Chondrocyte (in vitro differentiated cells): ENCODE measurements at regions not wholly inside any gene's neighbourhood (a gene's known extent, or its start where the extent isn't known, plus 50 kb on each side); places are given as distances from the start of the nearest gene placed in this dataset.

Source experiments
- DNase-seq: peaks from one replicate; pipeline ENCODE4 v3.0.0; 2021; ENCODE audit warnings: mixed read lengths, low spot score
- H3K27ac Mint-ChIP-seq: one replicate; pipeline ENCODE4 v1.8.0; 2021; ENCODE audit warnings: mild to moderate bottlenecking, moderate library complexity, mixed read lengths; ENCODE audit not compliant: unreplicated experiment
- H3K27me3 Mint-ChIP-seq: 2 replicates; pipeline ENCODE4 v1.8.0; 2021; ENCODE audit warnings: low read depth, mixed read lengths
- H3K36me3 Mint-ChIP-seq: 2 replicates; pipeline ENCODE4 v1.8.0; 2021; ENCODE audit warnings: low read depth, mixed read lengths
- H3K4me1 Mint-ChIP-seq: 2 replicates; pipeline ENCODE4 v1.8.0; 2021; ENCODE audit warnings: low read depth, mild to moderate bottlenecking, mixed read lengths
- H3K4me3 Mint-ChIP-seq: one replicate; pipeline ENCODE4 v1.8.0; 2021; ENCODE audit warnings: mild to moderate bottlenecking, moderate library complexity, mixed read lengths; ENCODE audit not compliant: unreplicated experiment
- H3K9me3 Mint-ChIP-seq: 2 replicates; pipeline ENCODE4 v1.8.0; 2021; ENCODE audit warnings: low read depth, mixed read lengths
- TF ChIP-seq, protein P1 (sequence below): fragments of 200-600 bp; sonication (generic); IDR thresholded peaks from 2 replicates; pipeline ENCODE4 v1.5.0; 2021; ENCODE audit warnings: antibody characterized with exemption, mild to moderate bottlenecking, moderate library complexity

DNA sequence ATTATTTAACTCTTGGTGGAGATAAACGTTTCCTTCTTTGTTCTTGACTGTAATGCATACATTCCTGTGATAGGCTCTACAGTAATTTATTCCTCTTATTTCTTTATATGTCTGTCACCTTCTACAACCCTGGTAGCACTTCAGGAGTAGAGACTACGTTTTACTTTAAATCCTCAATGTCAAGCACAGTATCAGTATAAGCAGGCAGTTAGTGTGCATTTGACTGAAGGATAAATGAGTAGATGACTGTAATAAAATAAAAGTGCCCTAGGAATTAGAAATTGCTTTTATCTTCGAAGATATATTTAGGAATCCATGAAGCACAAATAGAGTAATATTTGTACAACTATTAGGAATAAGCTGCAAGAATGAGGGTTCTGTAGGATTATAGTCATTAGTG is 599.6 kb upstream of the PRMT6 start:
- no peak overlapping the region for H3K27ac Mint-ChIP-seq
- DNase-seq: no peak
- TF ChIP-seq, protein P1, sequence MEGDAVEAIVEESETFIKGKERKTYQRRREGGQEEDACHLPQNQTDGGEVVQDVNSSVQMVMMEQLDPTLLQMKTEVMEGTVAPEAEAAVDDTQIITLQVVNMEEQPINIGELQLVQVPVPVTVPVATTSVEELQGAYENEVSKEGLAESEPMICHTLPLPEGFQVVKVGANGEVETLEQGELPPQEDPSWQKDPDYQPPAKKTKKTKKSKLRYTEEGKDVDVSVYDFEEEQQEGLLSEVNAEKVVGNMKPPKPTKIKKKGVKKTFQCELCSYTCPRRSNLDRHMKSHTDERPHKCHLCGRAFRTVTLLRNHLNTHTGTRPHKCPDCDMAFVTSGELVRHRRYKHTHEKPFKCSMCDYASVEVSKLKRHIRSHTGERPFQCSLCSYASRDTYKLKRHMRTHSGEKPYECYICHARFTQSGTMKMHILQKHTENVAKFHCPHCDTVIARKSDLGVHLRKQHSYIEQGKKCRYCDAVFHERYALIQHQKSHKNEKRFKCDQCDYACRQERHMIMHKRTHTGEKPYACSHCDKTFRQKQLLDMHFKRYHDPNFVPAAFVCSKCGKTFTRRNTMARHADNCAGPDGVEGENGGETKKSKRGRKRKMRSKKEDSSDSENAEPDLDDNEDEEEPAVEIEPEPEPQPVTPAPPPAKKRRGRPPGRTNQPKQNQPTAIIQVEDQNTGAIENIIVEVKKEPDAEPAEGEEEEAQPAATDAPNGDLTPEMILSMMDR: no peak
- no peaks in the 10 kb centered on the region for H3K36me3 Mint-ChIP-seq
- peaks cover 3% of the 10 kb centered on the region for H3K9me3 Mint-ChIP-seq
- no peak overlapping the region for H3K4me3 Mint-ChIP-seq
- peaks cover 2% of the 10 kb centered on the region for H3K27me3 Mint-ChIP-seq
- no peaks in the 10 kb centered on the region for H3K4me1 Mint-ChIP-seq

- TF ChIP-seq, protein P1: no peak
- H3K9me3 Mint-ChIP-seq: peaks cover 3% of the 10 kb centered on the region
- no peaks in the 10 kb centered on the region for H3K4me1 Mint-ChIP-seq
- DNase-seq: no peak
- H3K4me3 Mint-ChIP-seq: no peak overlapping the region
- no peak overlapping the region for H3K27ac Mint-ChIP-seq
- H3K27me3 Mint-ChIP-seq: peaks cover 1% of the 10 kb centered on the region
- H3K36me3 Mint-ChIP-seq: no peaks in the 10 kb centered on the region
Observed at GRCh38 chr1:106457368-106457767, 599.1 kb upstream of the PRMT6 start.

GRCh38 chr1:106458866-106459265 is 597.6 kb upstream of the PRMT6 start:
- Mint-ChIP-seq H3K36me3 (no peaks in the 10 kb centered on the region), H3K27ac (no peak overlapping the region), H3K4me1 (no peaks in the 10 kb centered on the region), H3K9me3 (peaks cover 3% of the 10 kb centered on the region), H3K4me3 (no peak overlapping the region), H3K27me3 (no peaks in the 10 kb centered on the region)
- TF ChIP-seq, protein P1: no peak
- no peak for DNase-seq

DNA sequence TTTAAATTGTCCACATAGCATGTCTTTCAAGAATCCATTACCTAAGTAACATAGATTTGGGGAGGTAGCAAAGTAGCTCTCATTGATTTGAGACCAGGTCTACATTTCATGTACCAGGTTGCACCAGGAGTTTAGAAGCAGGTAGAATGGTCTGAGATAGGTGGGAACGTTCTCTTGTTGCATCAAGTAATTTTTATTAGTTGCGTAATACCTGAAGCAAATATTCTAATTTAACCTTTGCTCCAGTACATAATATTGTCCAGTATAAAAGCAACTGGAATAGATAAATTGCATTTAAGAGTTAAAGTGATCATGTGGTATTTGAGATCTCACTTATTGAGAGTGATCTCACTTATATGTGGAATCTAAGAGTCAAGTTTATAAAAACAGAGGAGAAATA is 597.1 kb upstream of the PRMT6 start:
- Mint-ChIP-seq H3K27ac (no peak overlapping the region), H3K4me1 (no peaks in the 10 kb centered on the region), H3K9me3 (peaks cover 3% of the 10 kb centered on the region), H3K36me3 (no peaks in the 10 kb centered on the region), H3K27me3 (no peaks in the 10 kb centered on the region), H3K4me3 (no peak overlapping the region)
- TF ChIP-seq, protein P1: no peak
- no peak for DNase-seq

DNA sequence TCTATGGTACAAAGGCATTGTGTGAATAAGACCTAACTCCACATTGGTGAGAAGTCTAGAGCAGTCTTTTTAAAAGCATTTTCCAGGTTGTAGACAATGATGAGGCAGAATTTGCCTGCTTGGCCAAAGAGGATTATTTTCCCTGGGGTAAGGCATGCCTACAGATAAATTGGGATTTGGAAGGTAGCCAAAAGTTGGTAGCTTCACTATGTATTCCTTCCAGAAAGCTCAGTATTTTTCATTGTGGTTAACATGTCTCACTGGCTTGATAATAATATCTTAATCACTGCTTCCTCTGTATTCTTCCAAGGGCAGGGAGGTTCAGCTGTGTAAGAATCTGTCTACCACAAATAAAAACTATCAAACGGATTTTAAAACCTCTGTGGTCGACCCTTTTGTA is 590.8 kb upstream of the PRMT6 start:
- Mint-ChIP-seq H3K27ac (no peak overlapping the region), H3K36me3 (no peaks in the 10 kb centered on the region), H3K27me3 (no peaks in the 10 kb centered on the region), H3K9me3 (peaks cover 28% of the 10 kb centered on the region), H3K4me1 (no peaks in the 10 kb centered on the region), H3K4me3 (no peak overlapping the region)
- TF ChIP-seq, protein P1: no peak
- no peak for DNase-seq
